ENCODE measurements at regions not wholly inside any gene's neighbourhood (a gene's known extent, or its start where the extent isn't known, plus 50 kb on each side); places are given as distances from the start of the nearest gene placed in this dataset.

- Histone ChIP-seq H3K4me1 (no peaks in the 10 kb centered on the region), H3K4me3 (replicated peaks in 1 of 3) (no peak overlapping the region), H3K27me3 (no peaks in the 10 kb centered on the region), H3K36me3 (no peaks in the 10 kb centered on the region), H3K27ac (no peak overlapping the region), H3K9me3 (no peaks in the 10 kb centered on the region)
- intact Hi-C loops (cut with DNase I): no loop called here
- TF ChIP-seq, protein P1, sequence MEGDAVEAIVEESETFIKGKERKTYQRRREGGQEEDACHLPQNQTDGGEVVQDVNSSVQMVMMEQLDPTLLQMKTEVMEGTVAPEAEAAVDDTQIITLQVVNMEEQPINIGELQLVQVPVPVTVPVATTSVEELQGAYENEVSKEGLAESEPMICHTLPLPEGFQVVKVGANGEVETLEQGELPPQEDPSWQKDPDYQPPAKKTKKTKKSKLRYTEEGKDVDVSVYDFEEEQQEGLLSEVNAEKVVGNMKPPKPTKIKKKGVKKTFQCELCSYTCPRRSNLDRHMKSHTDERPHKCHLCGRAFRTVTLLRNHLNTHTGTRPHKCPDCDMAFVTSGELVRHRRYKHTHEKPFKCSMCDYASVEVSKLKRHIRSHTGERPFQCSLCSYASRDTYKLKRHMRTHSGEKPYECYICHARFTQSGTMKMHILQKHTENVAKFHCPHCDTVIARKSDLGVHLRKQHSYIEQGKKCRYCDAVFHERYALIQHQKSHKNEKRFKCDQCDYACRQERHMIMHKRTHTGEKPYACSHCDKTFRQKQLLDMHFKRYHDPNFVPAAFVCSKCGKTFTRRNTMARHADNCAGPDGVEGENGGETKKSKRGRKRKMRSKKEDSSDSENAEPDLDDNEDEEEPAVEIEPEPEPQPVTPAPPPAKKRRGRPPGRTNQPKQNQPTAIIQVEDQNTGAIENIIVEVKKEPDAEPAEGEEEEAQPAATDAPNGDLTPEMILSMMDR (IDR thresholded peaks at IDR 0.05): no peak
- TF ChIP-seq POLR2A (IDR thresholded peaks at IDR 0.05): no peak
- WGBS, 2 donors: 66 to 68% methylated on average over 4 of the region's 4 CpGs
- DNase-seq: no peak
Measured at GRCh38 chr9:28853477-28853876, 1280.2 kb upstream of the C9orf72 start.

GRCh38 chr9:28866951-28867350 lies 1293.7 kb upstream of the C9orf72 start:
- Histone ChIP-seq H3K27me3 (no peaks in the 10 kb centered on the region), H3K36me3 (no peaks in the 10 kb centered on the region), H3K9me3 (no peaks in the 10 kb centered on the region), H3K4me3 (replicated peaks in 1 of 3) (no peak overlapping the region), H3K4me1 (no peaks in the 10 kb centered on the region), H3K27ac (no peak overlapping the region)
- intact Hi-C loops (cut with DNase I): no loop called here
- TF ChIP-seq, protein P1 (IDR thresholded peaks at IDR 0.05): no peak
- no peak for TF ChIP-seq POLR2A (IDR thresholded peaks at IDR 0.05)
- no peak for DNase-seq

DNA sequence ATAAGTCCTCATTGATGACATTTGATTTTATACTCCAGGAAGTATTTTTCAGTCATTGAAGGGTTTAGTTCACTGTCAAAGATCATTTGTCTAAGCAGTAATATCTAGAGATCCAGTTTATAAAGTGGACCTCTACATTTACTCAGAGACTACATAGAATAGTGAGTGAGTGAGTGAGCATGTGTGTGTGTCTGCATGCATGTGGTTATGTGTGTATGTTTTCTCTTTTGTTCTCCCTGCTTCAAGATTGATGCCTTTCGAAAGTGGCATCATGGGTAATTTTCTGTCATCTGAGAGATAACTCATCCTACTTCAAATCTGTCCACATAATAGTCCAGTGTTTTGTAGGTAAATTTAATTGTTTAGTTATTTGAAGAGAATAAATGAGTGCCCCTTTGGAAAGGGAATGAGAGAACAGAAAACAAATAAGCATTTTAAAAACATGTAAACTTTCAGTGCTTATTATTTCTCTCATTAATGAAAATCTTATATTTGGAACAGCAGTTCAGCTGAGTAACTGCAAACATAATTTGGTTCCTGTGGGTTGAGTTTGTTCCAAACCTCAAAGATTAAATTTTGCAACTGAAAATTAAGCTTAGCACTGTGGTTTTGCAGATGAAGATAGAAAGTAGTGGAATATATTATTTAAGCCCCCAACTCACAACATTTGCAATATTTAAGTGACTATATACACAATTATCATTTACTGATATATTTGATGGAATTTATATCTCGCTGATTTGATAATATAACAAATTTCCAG lies 1295.1 kb upstream of the C9orf72 start:
- H3K36me3 ChIP-seq: no peaks in the 10 kb centered on the region
- H3K27ac ChIP-seq: no peak overlapping the region
- H3K27me3 ChIP-seq: no peaks in the 10 kb centered on the region
- intact Hi-C loops (cut with DNase I): no loop called here
- H3K4me3 ChIP-seq (replicated peaks in 1 of 3): no peak overlapping the region
- no peaks in the 10 kb centered on the region for H3K9me3 ChIP-seq
- H3K4me1 ChIP-seq: no peaks in the 10 kb centered on the region
- no peak for DNase-seq
- WGBS, 2 donors: 94 to 95% methylated on average over 2 of the region's 2 CpGs
- TF ChIP-seq, protein P1 (IDR thresholded peaks at IDR 0.05): no peak
- no peak for TF ChIP-seq POLR2A (IDR thresholded peaks at IDR 0.05)

- no peak overlapping the region for H3K4me3 ChIP-seq (replicated peaks in 1 of 3)
- no peaks in the 10 kb centered on the region for H3K9me3 ChIP-seq
- no peak overlapping the region for H3K27ac ChIP-seq
- no peaks in the 10 kb centered on the region for H3K27me3 ChIP-seq
- no peak for DNase-seq
- 0 to 43% methylated on average over 1 of the region's 1 CpG for WGBS, 2 donors
- intact Hi-C loops (cut with DNase I): no loop called here
- TF ChIP-seq POLR2A (IDR thresholded peaks at IDR 0.05): no peak
- TF ChIP-seq, protein P1 (IDR thresholded peaks at IDR 0.05): no peak
- no peaks in the 10 kb centered on the region for H3K36me3 ChIP-seq
- no peaks in the 10 kb centered on the region for H3K4me1 ChIP-seq
Measured at GRCh38 chr9:28882529-28882928, 1309.2 kb upstream of the C9orf72 start.

GRCh38 chr9:28883234-28883633 lies 1310.0 kb upstream of the C9orf72 start:
- H3K27ac ChIP-seq: no peak overlapping the region
- intact Hi-C loops (cut with DNase I): no loop called here
- no peaks in the 10 kb centered on the region for H3K4me1 ChIP-seq
- no peaks in the 10 kb centered on the region for H3K9me3 ChIP-seq
- no peak for DNase-seq
- H3K36me3 ChIP-seq: no peaks in the 10 kb centered on the region
- TF ChIP-seq, protein P1 (IDR thresholded peaks at IDR 0.05): no peak
- TF ChIP-seq POLR2A (IDR thresholded peaks at IDR 0.05): no peak
- no peak overlapping the region for H3K4me3 ChIP-seq (replicated peaks in 1 of 3)
- 40 to 48% methylated on average over 5 of the region's 5 CpGs for WGBS, 2 donors
- H3K27me3 ChIP-seq: no peaks in the 10 kb centered on the region

Data from thyroid gland (tissue), 4 donors.